ENCODE measurements at regions not wholly inside any gene's neighbourhood (a gene's known extent, or its start where the extent isn't known, plus 50 kb on each side); places are given as distances from the start of the nearest gene placed in this dataset.

GRCh38 chr3:76505202-76505845 is 534.6 kb upstream of the ROBO2 start:
- DNase-seq (ENCODE audit: low read depth): no peak

GRCh38 chr3:76509179-76509830 is 530.6 kb upstream of the ROBO2 start:
- no peak for TF ChIP-seq CTCF (IDR thresholded peaks at IDR 0.05; ENCODE audit: low read length, missing control alignments)
- no peak for DNase-seq (ENCODE audit: low read depth)
- H3K4me3 ChIP-seq (replicated peaks; ENCODE audit: low read depth, low read length): no peak overlapping the region

More at GRCh38 chr3:76505202-76505845, 534.6 kb upstream of the ROBO2 start:
- no peak for TF ChIP-seq CTCF (IDR thresholded peaks at IDR 0.05; ENCODE audit: low read length, missing control alignments)
- no peak overlapping the region for H3K4me3 ChIP-seq (replicated peaks; ENCODE audit: low read depth, low read length)

GRCh38 chr3:76514836-76515235 is 525.1 kb upstream of the ROBO2 start:
- no peak overlapping the region for H3K4me3 ChIP-seq (replicated peaks; ENCODE audit: low read depth, low read length)
- no peak for TF ChIP-seq CTCF (IDR thresholded peaks at IDR 0.05; ENCODE audit: low read length, missing control alignments)
- DNase-seq (ENCODE audit: low read depth): no peak

GRCh38 chr3:76523337-76523736 is 516.6 kb upstream of the ROBO2 start:
- TF ChIP-seq CTCF (IDR thresholded peaks at IDR 0.05; ENCODE audit: low read length, missing control alignments): no peak
- no peak overlapping the region for H3K4me3 ChIP-seq (replicated peaks; ENCODE audit: low read depth, low read length)
- no peak for DNase-seq (ENCODE audit: low read depth)

GRCh38 chr3:76525726-76526125 is 514.2 kb upstream of the ROBO2 start:
- no peak for DNase-seq (ENCODE audit: low read depth)
- TF ChIP-seq CTCF (IDR thresholded peaks at IDR 0.05; ENCODE audit: low read length, missing control alignments): no peak
- no peak overlapping the region for H3K4me3 ChIP-seq (replicated peaks; ENCODE audit: low read depth, low read length)

GRCh38 chr3:76527773-76528172 is 512.1 kb upstream of the ROBO2 start:
- no peak for TF ChIP-seq CTCF (IDR thresholded peaks at IDR 0.05; ENCODE audit: low read length, missing control alignments)
- DNase-seq (ENCODE audit: low read depth): no peak
- H3K4me3 ChIP-seq (replicated peaks; ENCODE audit: low read depth, low read length): no peak overlapping the region
